ENCODE measurements at regions not wholly inside any gene's neighbourhood (a gene's known extent, or its start where the extent isn't known, plus 50 kb on each side); places are given as distances from the start of the nearest gene placed in this dataset.

- Histone ChIP-seq H3K4me1 (replicated peaks in 1 of 4; ENCODE audit: control insufficient read depth in 3 of 4, insufficient read depth in 4 of 4, low read length in 3 of 4) (peaks cover 4 to 12% (median 5%) of the 10 kb centered on the region in 4 experiments; a peak in 5 of 7 replicates), H4K20me1 (replicated peaks in 1 of 2; ENCODE audit: control insufficient read depth in 1 of 2, insufficient read depth in 2 of 2, low read length in 2 of 2) (no peaks in the 10 kb centered on the region), H3K4me2 (ENCODE audit: insufficient read depth in 1 of 2, low read depth in 2 of 2, low read length in 2 of 2) (no peak overlapping the region), H3K4me3 (ENCODE audit: extremely low read depth in 1 of 4, insufficient read depth in 2 of 4, low read depth in 3 of 4, low read length in 4 of 4) (no peak overlapping the region), H3K14ac (ENCODE audit: insufficient read length) (no peak overlapping the region), H2BK12ac (ENCODE audit: low read depth, low read length) (peak overlapping the region; percentile 44; the same call in 1 of the 2 replicates), H3K79me2 (ENCODE audit: control insufficient read depth in 1 of 2, insufficient read depth in 2 of 2, low read length in 2 of 2) (no peaks in the 10 kb centered on the region), H3K79me1 (ENCODE audit: low read depth, low read length) (no peaks in the 10 kb centered on the region), H4K5ac (ENCODE audit: insufficient read length, low read depth, low read length) (no peak overlapping the region), H2AFZ (ENCODE audit: low read length) (0 out of 2 replicates have a peak overlapping the region, but pooled peaks have one; percentile 1), H2BK20ac (ENCODE audit: low read length) (no peak overlapping the region), H3K9ac (replicated peaks in 1 of 4; ENCODE audit: extremely low read depth in 1 of 4, low read depth in 3 of 4, low read length in 3 of 4) (no peak overlapping the region), H2BK15ac (ENCODE audit: low read length) (no peak overlapping the region), H4K8ac (ENCODE audit: extremely low read depth, insufficient read depth, low read length) (no peak overlapping the region), H2AK5ac (ENCODE audit: low read depth, low read length) (no peak overlapping the region), H3K18ac (ENCODE audit: extremely low read depth, low read length) (no peak overlapping the region), H3K27ac (ENCODE audit: low read depth, low read length) (no peak overlapping the region), H3K4ac (replicated peaks; ENCODE audit: insufficient read length, low read depth, low read length) (no peak overlapping the region), H2BK5ac (ENCODE audit: low read depth, low read length) (no peak overlapping the region), H2BK120ac (replicated peaks; ENCODE audit: low read depth, low read length) (no peak overlapping the region), H3K23ac (ENCODE audit: insufficient read length) (no peak overlapping the region), H4K91ac (replicated peaks; ENCODE audit: insufficient read length, low read length) (no peak overlapping the region), H3K56ac (replicated peaks; ENCODE audit: insufficient read length, low read depth, low read length) (no peak overlapping the region), H3K23me2 (ENCODE audit: low read depth, low read length) (no peaks in the 10 kb centered on the region), H3K27me3 (replicated peaks in 1 of 4; ENCODE audit: control insufficient read depth in 3 of 4, extremely low read depth in 1 of 4, insufficient read depth in 3 of 4, low read length in 3 of 4) (no peaks in the 10 kb centered on the region), H3K9me3 (ENCODE audit: insufficient read depth in 2 of 2, low read depth in 1 of 2, low read length in 1 of 2) (no peaks in the 10 kb centered on the region), H3K36me3 (ENCODE audit: control insufficient read depth in 2 of 4, insufficient read depth in 4 of 4, low read length in 3 of 4) (no peaks in the 10 kb centered on the region)
- WGBS, 2 experiments (ENCODE audit: extremely low coverage in 1 of 2, insufficient coverage in 1 of 2, insufficient read length in 1 of 2, insufficient replicate concordance in 2 of 2, low coverage in 1 of 2, low lambda C conversion rate in 2 of 2, missing lambda C conversion rate in 1 of 2), result 94% methylated on average over 4 of the region's 4 CpGs; no CpG with 5 or more reads in 1 of the 2 experiments
- FAIRE-seq (no peak), DNase-seq (ENCODE audit: low read depth in 1 of 2, low spot score in 2 of 2) (no peak)
- CTCF ChIA-PET (ENCODE audit: partially characterized antibody), result interaction anchor here (1.2 to 1.4 kb wide), 3 partner anchors 11 to 488 kb away, joined by 3 to 4 read pairs (median 3); no protein-coding TSS in a partner anchor
- POLR2A ChIA-PET (ENCODE audit: partially characterized antibody), result no interaction called here
- TF ChIP-seq POLR2AphosphoS5 (IDR thresholded peaks at IDR 0.05; ENCODE audit: low read depth, low read length) (no peak), CREB1 (IDR thresholded peaks at IDR 0.05) (no peak)
Observed at GRCh38 chr18:41370740-41371139, 584.3 kb upstream of the PIK3C3 start.

Measured in H1 (cell line).